ENCODE measurements at regions not wholly inside any gene's neighbourhood (a gene's known extent, or its start where the extent isn't known, plus 50 kb on each side); places are given as distances from the start of the nearest gene placed in this dataset.

DNA sequence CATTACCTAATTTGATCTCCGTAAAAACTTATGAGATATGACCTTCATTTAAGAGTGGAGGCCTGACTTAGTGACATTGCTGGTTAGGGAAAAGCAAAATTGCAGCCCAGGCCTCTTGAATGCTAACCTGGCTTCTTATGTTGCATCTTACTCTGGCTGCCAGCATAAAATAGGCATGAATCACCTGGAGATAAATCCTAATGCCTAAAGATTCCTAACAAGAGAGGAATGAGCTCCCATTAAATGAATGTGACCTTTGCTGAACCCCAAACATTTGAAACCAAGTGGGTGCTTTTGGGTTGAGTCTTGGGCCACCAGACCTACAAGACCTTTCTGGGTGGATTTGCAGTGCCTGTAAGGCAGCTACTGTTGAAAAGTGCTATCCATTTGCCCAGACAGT lies 1145.6 kb upstream of the TENM4 start:
- TF ChIP-seq MAZ (IDR thresholded peaks at IDR 0.05; ENCODE audit: borderline replicate concordance, low read depth, low read length) (no peak), RAD21 (IDR thresholded peaks at IDR 0.05; ENCODE audit: low read length) (no peak), BHLHE40 (IDR thresholded peaks at IDR 0.05; ENCODE audit: low read depth, low read length) (no peak), RCOR1 (IDR thresholded peaks at IDR 0.05; ENCODE audit: insufficient replicate concordance, low read length) (no peak), MXI1 (IDR thresholded peaks at IDR 0.05; ENCODE audit: borderline replicate concordance, low read depth, low read length) (no peak)
- TF ChIP-seq, protein P1, sequence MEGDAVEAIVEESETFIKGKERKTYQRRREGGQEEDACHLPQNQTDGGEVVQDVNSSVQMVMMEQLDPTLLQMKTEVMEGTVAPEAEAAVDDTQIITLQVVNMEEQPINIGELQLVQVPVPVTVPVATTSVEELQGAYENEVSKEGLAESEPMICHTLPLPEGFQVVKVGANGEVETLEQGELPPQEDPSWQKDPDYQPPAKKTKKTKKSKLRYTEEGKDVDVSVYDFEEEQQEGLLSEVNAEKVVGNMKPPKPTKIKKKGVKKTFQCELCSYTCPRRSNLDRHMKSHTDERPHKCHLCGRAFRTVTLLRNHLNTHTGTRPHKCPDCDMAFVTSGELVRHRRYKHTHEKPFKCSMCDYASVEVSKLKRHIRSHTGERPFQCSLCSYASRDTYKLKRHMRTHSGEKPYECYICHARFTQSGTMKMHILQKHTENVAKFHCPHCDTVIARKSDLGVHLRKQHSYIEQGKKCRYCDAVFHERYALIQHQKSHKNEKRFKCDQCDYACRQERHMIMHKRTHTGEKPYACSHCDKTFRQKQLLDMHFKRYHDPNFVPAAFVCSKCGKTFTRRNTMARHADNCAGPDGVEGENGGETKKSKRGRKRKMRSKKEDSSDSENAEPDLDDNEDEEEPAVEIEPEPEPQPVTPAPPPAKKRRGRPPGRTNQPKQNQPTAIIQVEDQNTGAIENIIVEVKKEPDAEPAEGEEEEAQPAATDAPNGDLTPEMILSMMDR (conservative IDR thresholded peaks at IDR 0.05; ENCODE audit: low read depth, low read length): no peak
